Caco-2 (cell line): ENCODE measurements at regions not wholly inside any gene's neighbourhood (a gene's known extent, or its start where the extent isn't known, plus 50 kb on each side); places are given as distances from the start of the nearest gene placed in this dataset.

Source experiments
- BruUV-seq: library from RNA; stranded (reverse); fragments of 400-500 nt; replicated peaks from 2 replicates; lab custom pipeline; 2021; lab: Mats Ljungman, UMichigan
- CTCF ChIA-PET: fragments of 300-600 bp; sonication (Branson Sonifier 250); formaldehyde crosslinking; loops from one replicate; lab custom pipeline; 2022; ENCODE audit warnings: antibody characterized with exemption; lab: Charles Lee
- POLR2A ChIA-PET: fragments of 300-600 bp; sonication (Branson Sonifier 250); formaldehyde crosslinking; loops from one replicate; lab custom pipeline; 2022; ENCODE audit warnings: antibody characterized with exemption; lab: Charles Lee
- DNase-seq, 2 experiments: peaks; one replicate each; pipeline versions ENCODE4 v3.0.0 to v3.0.0-alpha.2; 2020 to 2022
- H3K27me3 ChIP-seq: replicated peaks from 2 replicates; pipeline ENCODE4 v1.6.0; 2011; ENCODE audit warnings: low read length; ENCODE audit not compliant: control insufficient read depth, insufficient read depth
- H3K36me3 ChIP-seq: 2 replicates; pipeline ENCODE4 v1.5.1; 2011; ENCODE audit warnings: low read length; ENCODE audit not compliant: control insufficient read depth, insufficient read depth
- H3K4me1 ChIP-seq: fragments of 250-450 bp; sonication (Bioruptor Pico); 2 replicates; pipeline ENCODE4 v1.5.1; 2020; ENCODE audit warnings: mild to moderate bottlenecking
- H3K4me3 ChIP-seq: 2 replicates; pipeline ENCODE4 v1.5.1; 2011; ENCODE audit warnings: low read depth, mild to moderate bottlenecking, control low read depth, low read length
- H3K9me3 ChIP-seq: fragments of 250-450 bp; sonication (Bioruptor Pico); 2 replicates; pipeline ENCODE4 v1.5.1; 2020; ENCODE audit warnings: mild to moderate bottlenecking, moderate library complexity
- H3K27ac Mint-ChIP-seq: one replicate; pipeline ENCODE4 v1.8.0; 2022; ENCODE audit warnings: mixed read lengths; ENCODE audit not compliant: unreplicated experiment
- H3K27me3 Mint-ChIP-seq: one replicate; pipeline ENCODE4 v1.8.0; 2022; ENCODE audit warnings: mixed read lengths; ENCODE audit not compliant: insufficient read depth, unreplicated experiment
- H3K36me3 Mint-ChIP-seq: one replicate; pipeline ENCODE4 v1.8.0; 2022; ENCODE audit warnings: mild to moderate bottlenecking, mixed read lengths; ENCODE audit not compliant: insufficient read depth, unreplicated experiment
- H3K4me1 Mint-ChIP-seq: one replicate; pipeline ENCODE4 v1.8.0; 2022; ENCODE audit warnings: low read depth, mixed read lengths; ENCODE audit not compliant: unreplicated experiment
- H3K4me3 Mint-ChIP-seq: one replicate; pipeline ENCODE4 v1.8.0; 2022; ENCODE audit warnings: mild to moderate bottlenecking, moderate library complexity, mixed read lengths; ENCODE audit not compliant: unreplicated experiment
- H3K9me3 Mint-ChIP-seq: one replicate; pipeline ENCODE4 v1.8.0; 2022; ENCODE audit warnings: mixed read lengths; ENCODE audit not compliant: unreplicated experiment
- intact Hi-C: fragments of 100-400 bp; cut with micrococcal nuclease; formaldehyde crosslinking; loops from one replicate; pipeline ENCODE4 v1.10.0; 2022; ENCODE audit not compliant: unreplicated experiment
- TF ChIP-seq, protein P1 (sequence below), 2 experiments: fragments of 200-600 bp in 1 of 2; IDR thresholded peaks; 1 replicate in 1 of 2; 2 replicates in 1 of 2; pipeline versions ENCODE4 v1.5.1 to v1.8.0; 2011 to 2022; ENCODE audit warnings: antibody characterized with exemption in 1 of 2, control low read depth in 1 of 2, inconsistent platforms in 1 of 2, low read depth in 1 of 2, low read length in 1 of 2, mild to moderate bottlenecking in 1 of 2, moderate library complexity in 1 of 2; ENCODE audit not compliant: insufficient read depth in 1 of 2, severe bottlenecking in 1 of 2, unreplicated experiment in 1 of 2

DNA sequence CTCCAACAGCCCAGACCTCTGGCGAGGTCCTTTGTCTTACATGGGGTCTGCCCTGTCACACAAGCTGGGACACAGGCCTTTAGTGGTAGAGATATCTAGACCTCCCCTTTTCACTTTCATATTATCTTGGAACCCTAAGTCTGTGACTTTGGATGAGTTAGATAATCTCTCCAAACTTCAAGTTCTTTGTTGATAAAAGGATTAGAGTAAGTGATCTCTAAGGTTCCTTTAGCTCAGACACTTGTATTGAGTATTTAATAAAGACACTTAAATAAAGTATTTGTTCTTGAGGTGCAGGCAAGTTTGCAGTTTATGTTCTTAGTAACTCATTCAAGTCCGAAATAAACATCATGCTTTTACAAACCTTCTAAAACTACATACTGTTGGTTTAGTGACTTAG is 459.6 kb downstream of the SHQ1 start:
- no peak overlapping the region for H3K4me3 ChIP-seq
- Mint-ChIP-seq H3K4me1 (peaks cover 42% of the 10 kb centered on the region), H3K4me3 (no peak overlapping the region), H3K27ac (peak overlapping the region; percentile 6), H3K36me3 (peaks cover 12% of the 10 kb centered on the region), H3K27me3 (no peaks in the 10 kb centered on the region), H3K9me3 (no peaks in the 10 kb centered on the region)
- H3K27me3 ChIP-seq = no peaks in the 10 kb centered on the region
- DNase-seq = no peak
- peaks cover 85% of the 10 kb centered on the region for H3K4me1 ChIP-seq
- ChIA-PET POLR2A (no interaction called here), CTCF (no interaction called here)
- H3K9me3 ChIP-seq = no peaks in the 10 kb centered on the region
- no TSS peak for BruUV-seq
- intact Hi-C loops = no loop called here
- H3K36me3 ChIP-seq = no peaks in the 10 kb centered on the region
- TF ChIP-seq, protein P1, sequence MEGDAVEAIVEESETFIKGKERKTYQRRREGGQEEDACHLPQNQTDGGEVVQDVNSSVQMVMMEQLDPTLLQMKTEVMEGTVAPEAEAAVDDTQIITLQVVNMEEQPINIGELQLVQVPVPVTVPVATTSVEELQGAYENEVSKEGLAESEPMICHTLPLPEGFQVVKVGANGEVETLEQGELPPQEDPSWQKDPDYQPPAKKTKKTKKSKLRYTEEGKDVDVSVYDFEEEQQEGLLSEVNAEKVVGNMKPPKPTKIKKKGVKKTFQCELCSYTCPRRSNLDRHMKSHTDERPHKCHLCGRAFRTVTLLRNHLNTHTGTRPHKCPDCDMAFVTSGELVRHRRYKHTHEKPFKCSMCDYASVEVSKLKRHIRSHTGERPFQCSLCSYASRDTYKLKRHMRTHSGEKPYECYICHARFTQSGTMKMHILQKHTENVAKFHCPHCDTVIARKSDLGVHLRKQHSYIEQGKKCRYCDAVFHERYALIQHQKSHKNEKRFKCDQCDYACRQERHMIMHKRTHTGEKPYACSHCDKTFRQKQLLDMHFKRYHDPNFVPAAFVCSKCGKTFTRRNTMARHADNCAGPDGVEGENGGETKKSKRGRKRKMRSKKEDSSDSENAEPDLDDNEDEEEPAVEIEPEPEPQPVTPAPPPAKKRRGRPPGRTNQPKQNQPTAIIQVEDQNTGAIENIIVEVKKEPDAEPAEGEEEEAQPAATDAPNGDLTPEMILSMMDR (IDR thresholded peaks at IDR 0.05; ENCODE audit: insufficient read depth in 1 of 2, low read depth in 1 of 2, low read length in 1 of 2, severe bottlenecking in 1 of 2, unreplicated experiment in 1 of 2) = no peak

DNA sequence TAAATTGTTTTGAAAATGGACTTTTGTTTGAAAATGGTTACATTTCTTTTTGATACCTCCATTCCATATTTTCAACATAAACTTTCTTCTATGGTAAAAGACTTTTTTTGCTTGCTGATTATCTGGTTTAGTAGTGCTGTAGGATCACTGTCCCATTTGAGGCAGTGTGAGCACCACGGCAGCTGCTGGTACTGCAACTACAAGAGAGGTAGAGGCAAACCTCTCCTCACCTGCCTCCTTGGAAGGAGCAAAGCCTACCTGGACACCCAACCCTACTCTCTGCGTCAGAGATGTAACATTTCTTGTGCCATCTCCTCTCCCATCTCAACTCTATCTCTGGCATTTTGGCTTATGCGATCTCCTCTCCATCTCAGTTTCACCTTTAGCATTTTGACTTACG is 460.1 kb downstream of the SHQ1 start:
- POLR2A ChIA-PET = no interaction called here
- Mint-ChIP-seq H3K27me3 (no peaks in the 10 kb centered on the region), H3K36me3 (peaks cover 12% of the 10 kb centered on the region), H3K9me3 (no peaks in the 10 kb centered on the region), H3K4me3 (no peak overlapping the region), H3K4me1 (peaks cover 47% of the 10 kb centered on the region), H3K27ac (peak overlapping the region; percentile 6)
- no TSS peak for BruUV-seq
- Histone ChIP-seq H3K27me3 (no peaks in the 10 kb centered on the region), H3K36me3 (no peaks in the 10 kb centered on the region), H3K9me3 (no peaks in the 10 kb centered on the region), H3K4me3 (no peak overlapping the region), H3K4me1 (peaks cover 85% of the 10 kb centered on the region)
- CTCF ChIA-PET = no interaction called here
- TF ChIP-seq, protein P1 (IDR thresholded peaks at IDR 0.05; ENCODE audit: insufficient read depth in 1 of 2, low read depth in 1 of 2, low read length in 1 of 2, severe bottlenecking in 1 of 2, unreplicated experiment in 1 of 2) = no peak
- DNase-seq = no peak
- intact Hi-C loops = no loop called here

DNA sequence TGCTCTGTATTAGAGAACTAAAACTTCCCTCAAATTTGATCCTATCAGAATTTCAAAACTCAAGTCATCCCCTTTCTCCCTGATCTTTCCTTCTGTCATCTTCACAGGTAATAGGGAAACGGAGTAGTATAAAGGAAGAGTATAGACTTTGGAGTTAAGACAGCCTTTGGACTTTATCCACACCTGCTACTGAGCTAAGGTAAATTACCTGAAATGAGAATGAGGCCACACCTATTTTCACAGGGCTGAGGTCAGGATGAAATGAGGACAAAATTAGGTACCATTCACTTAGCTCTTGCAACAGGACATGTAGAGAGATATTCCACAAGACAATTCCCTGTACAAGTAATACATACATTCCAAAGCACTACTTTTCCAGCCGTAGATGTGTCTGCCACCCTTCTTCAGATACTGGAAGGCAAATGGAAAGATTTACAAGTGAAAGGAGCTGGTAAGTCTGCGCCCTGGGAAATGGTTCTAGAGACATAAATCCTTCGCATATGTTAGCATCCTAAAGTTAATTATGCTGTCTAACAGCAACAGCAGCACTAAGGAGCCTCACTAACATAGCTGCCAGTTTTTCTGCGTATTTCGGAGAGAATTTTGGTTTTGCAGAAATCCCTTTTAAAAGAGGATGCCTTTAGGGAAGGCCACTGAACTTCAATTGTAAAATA is 461.8 kb downstream of the SHQ1 start:
- H3K4me3 Mint-ChIP-seq = no peak overlapping the region
- CTCF ChIA-PET = interaction anchor here (0.6 kb wide), 1 partner anchor 401 kb away, joined by 3 read pairs; no protein-coding TSS in a partner anchor
- no TSS peak for BruUV-seq

More for the DNA sequence above, 461.8 kb downstream of the SHQ1 start:
- no peaks in the 10 kb centered on the region for H3K9me3 Mint-ChIP-seq
- H3K27me3 Mint-ChIP-seq = no peaks in the 10 kb centered on the region
- Histone ChIP-seq H3K4me1 (peaks cover 87% of the 10 kb centered on the region), H3K36me3 (no peaks in the 10 kb centered on the region), H3K9me3 (no peaks in the 10 kb centered on the region), H3K27me3 (no peaks in the 10 kb centered on the region), H3K4me3 (no peak overlapping the region)
- H3K36me3 Mint-ChIP-seq = peaks cover 12% of the 10 kb centered on the region
- H3K4me1 Mint-ChIP-seq = peaks cover 62% of the 10 kb centered on the region
- no peak for DNase-seq
- TF ChIP-seq, protein P1 (IDR thresholded peaks at IDR 0.05; ENCODE audit: insufficient read depth in 1 of 2, low read depth in 1 of 2, low read length in 1 of 2, severe bottlenecking in 1 of 2, unreplicated experiment in 1 of 2) = no peak
- H3K27ac Mint-ChIP-seq = no peak overlapping the region
- POLR2A ChIA-PET = no interaction called here
- intact Hi-C loops = no loop called here
